Right renal cortex interstitium (tissue), 3 donors: ENCODE measurements at regions not wholly inside any gene's neighbourhood (a gene's known extent, or its start where the extent isn't known, plus 50 kb on each side); places are given as distances from the start of the nearest gene placed in this dataset.

ENCODE experiments used
- DNase-seq, 3 donors: peaks; one replicate each; pipeline ENCODE4 v3.0.0-alpha.2; 2013; ENCODE audit warnings: low read depth in 3 of 3, low spot score in 2 of 3

GRCh38 chr5:124665035-124665434, 81.4 kb downstream of the ZNF608 start:
- DNase-seq = no peak

GRCh38 chr5:124664287-124664686, 82.2 kb downstream of the ZNF608 start:
- no peak for DNase-seq

DNA sequence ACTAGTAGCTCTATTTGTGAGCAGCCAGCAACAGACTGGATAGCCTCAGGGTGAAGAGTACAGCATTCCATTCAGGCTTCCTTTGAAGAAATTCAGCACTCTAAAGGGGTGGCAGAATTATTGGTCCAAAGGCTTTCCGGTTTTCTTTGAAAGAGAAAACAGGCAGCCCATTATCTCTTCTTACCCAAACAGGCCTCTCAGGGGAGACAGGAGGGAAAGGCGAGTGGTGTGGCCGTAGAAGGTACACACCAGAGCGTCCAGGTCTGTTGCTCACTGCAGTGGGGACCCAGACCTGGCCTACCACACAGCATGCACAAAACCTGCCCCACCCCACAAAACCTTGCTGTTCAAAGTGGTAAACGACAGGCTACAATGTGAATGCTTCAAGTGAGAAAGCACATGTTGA, 83.3 kb downstream of the ZNF608 start:
- no peak for DNase-seq

- DNase-seq = no peak
These were observed 84.2 kb downstream of the ZNF608 start for GRCh38 chr5:124662181-124662781.

DNA sequence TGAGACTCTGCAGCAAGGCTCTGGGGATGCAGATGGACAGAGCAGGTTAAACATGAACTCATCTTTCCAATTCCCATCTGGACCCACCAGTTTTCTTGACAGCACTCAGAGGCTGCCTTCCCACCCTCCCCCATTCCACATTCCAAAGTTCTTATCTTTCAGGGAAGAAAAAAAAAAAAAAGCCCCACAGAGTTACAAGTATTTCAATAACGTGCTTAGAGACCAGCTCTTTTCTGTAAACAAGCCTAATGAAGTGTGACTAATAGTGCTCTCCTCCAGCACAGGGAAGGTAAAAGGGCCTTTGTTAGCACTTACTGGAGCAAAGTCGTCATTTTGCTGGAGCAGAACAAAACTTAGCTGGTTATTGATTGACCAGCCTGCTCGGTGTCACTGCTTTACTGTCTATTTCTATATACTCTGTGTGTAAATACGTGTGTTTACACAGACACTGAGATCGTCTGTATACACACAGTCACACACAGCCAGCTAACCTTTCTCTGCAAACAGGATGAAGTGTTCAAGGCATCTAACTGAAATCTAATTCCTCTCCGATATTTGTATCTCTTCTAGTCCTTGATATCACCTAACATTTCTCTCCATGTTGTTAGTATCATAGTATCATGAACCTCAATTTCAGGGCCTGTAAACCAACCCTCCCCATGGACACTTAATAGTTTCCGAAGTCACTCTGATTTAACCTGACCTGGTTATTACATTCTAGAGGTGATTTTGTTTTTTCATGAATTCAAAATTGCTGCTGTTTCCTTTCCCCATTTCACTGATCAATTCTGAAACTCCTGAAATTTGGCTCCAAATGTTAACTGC, 84.9 kb downstream of the ZNF608 start:
- DNase-seq = no peak

- DNase-seq = no peak
These were observed 86.0 kb downstream of the ZNF608 start for GRCh38 chr5:124660229-124661093.

- no peak for DNase-seq
These were observed 86.6 kb downstream of the ZNF608 start for GRCh38 chr5:124659798-124660197.

DNA sequence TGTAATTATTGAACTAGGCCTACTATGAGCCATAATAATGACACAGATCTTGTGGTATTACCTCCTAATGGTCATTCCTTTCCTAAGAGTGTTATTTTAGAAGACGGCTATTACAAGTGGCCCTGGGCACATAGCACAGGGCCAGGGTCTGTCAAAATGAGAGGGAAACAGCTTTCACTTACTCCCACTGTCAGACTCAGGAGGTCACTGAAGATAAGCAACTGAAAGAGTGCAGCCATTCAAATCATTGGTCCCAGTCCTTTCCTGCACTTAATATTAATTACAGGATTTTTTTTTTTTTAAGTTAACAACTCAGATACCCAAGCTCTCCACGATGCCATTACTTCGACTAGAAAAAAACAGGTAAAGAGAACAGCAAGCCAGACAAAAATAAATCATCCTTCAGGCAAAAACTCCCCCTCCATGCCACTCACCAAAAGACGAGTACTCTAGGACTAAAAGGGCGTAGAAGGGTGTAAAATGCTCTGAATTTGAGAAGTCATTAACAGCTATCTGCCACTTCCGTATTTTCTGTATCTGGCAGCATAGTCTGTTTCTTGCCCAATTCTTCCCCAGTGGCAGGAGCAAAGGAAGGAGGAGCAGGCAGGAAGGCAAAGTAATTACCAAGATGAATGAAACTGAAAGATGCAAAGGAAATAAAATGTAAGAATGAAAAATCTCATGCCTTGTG, 87.4 kb downstream of the ZNF608 start:
- DNase-seq = no peak

- no peak for DNase-seq
These were observed 90.4 kb downstream of the ZNF608 start for GRCh38 chr5:124655921-124656511.

- DNase-seq = no peak
These were observed 91.1 kb downstream of the ZNF608 start for GRCh38 chr5:124655251-124655917.

DNA sequence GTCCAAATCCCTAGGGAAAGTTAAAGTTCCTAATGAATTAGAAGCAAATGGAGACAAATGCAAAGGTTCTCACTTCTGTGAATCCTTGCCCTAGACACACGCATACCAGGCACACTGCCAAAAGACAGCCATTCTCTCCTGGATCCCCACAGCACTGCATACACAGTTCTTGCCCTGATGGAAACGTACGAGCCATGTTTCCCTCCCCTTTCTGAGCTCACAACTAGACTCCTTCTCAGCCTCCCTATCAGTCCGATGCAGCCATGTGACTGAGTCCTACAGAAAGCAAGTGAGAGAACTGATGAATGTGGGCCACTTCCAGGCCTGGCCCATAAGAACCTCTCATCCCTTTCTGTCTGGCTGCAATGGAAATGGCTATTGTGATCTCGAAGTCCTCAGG, 92.0 kb downstream of the ZNF608 start:
- DNase-seq = no peak

DNA sequence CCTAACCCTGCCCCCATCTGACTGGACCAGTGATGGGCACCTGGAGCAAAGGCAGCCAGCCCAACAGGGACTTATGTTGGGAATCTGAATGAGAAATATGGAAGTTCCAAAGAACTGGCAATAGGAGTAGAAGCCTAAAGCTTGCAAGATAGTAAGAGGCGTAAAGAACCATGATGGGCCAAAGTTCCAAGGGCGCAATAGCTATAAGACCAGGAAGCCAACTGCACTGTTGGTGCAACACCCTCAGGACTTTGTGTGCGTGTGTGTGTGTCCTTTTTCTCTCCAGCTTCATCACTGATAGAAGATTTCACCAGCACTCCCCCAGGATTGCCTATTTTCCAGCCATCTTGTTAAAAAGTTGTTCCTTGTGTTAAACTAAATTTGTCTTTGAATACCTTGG, 92.8 kb downstream of the ZNF608 start:
- no peak for DNase-seq

GRCh38 chr5:124652892-124653441, 93.5 kb downstream of the ZNF608 start:
- no peak for DNase-seq

DNA sequence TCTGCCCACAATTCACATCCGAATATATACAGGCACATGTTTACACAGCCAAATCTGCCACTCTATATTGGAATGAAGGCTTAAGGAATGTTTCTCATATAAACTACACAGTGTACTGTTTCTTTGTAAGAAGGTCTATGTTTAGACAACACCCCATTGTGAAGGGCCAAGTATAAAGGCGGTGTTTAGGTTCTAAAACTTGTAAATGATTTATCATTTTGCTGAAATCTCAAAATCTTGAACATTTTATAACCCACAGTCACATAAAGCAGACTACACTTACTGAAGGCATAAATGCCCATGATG, 94.0 kb downstream of the ZNF608 start:
- no peak for DNase-seq

DNA sequence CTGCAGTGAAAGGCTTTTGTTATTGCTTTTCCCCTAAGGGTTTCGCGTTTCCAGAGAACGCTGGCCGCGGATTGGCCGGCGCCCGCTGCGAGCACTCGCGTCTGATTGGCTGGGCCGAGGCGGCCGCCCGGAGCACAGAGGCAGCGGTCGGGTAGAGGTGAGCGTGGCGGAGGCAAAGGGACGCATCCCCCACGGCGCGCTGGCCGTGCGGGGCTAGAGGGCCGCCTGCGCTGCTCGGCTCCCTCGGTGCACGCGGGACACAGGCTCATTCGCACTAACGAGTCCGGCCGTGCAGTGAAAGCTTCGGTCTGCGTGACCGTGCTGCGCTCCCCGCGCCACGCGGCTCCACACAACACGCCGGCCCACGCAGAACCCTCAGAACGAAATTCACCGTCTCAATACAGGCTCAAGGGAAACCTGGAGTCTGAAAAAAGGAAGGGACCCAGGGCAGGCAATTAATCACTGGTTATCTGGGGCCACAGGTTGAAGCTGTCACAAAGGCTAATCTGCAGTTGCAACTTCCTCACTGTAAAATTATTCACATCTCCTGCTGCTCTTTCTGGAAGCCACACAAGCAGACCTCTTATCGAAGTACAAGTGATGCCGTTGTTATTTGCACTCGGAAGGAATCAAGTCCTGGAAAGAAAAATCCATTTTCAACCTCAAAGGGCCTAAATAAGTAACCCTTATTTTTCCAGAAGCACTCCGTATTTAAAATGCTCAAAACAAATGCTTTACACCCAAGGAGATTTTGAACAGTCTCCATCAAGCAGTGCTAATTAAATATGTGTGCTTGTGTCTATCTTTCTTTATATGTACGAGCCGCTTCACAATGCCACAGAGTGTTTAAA, 94.6 kb downstream of the ZNF608 start:
- peak in 1 of 3 donors; percentile 50 for DNase-seq

- peak in 1 of 3 donors; percentile 75 for DNase-seq
These were observed 95.3 kb downstream of the ZNF608 start for GRCh38 chr5:124650951-124651662.

GRCh38 chr5:124650147-124650561, 96.3 kb downstream of the ZNF608 start:
- DNase-seq = no peak

DNA sequence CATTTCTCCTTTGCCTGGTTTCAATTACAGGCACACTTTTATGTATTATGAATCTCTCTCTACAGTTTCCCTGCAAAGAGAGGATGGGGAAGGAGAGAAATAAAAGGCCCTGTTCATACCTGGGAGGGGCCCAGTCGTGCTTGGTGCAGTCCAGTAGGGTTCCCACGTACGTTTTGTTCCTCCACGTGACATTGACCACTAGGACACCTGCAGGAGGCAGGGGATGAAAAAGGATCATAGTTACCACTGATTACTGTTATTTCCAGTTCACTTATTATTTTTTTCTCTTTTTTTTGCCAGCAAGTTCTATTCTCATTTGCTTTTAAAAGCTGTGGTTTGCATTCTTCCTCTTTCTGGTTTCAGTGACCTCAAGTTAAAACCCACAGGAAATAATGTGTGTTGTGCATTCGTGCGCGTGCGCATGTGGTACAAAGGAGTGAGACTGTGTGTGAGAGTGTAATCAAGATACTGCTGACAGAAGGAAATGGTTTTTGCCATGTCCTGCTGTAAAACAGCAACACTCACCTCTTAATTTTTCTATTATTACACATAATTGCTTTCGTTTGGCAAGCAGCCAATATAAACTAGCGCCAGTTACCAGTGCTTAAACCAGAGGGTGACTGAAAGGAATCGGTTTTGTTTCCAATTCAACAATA, 96.8 kb downstream of the ZNF608 start:
- peak in 1 of 3 donors; percentile 50 for DNase-seq
